SU-DHL-6 (cell line): ENCODE measurements at regions not wholly inside any gene's neighbourhood (a gene's known extent, or its start where the extent isn't known, plus 50 kb on each side); places are given as distances from the start of the nearest gene placed in this dataset.

Experiments used
- CTCF ChIP-seq: fragments of 200-600 bp; sonication (generic); IDR thresholded peaks from one replicate; pipeline ENCODE4 v1.5.1; 2017; ENCODE audit warnings: antibody characterized with exemption, mild to moderate bottlenecking, low read length, moderate library complexity; ENCODE audit not compliant: insufficient read depth, poor library complexity, severe bottlenecking
- EZH2phosphoT487 ChIP-seq: fragments of 200-600 bp; sonication (generic), shearing (Covaris generic); conservative IDR thresholded peaks from 2 replicates; pipeline ENCODE4 v1.6.1; 2018; ENCODE audit warnings: mild to moderate bottlenecking, antibody characterized with exemption, low read length, moderate library complexity, mixed read lengths

GRCh38 chr3:16784973-16785372, 99.8 kb upstream of the PLCL2 start:
- TF ChIP-seq CTCF (no peak), EZH2phosphoT487 (no peak)
